ENCODE measurements at regions not wholly inside any gene's neighbourhood (a gene's known extent, or its start where the extent isn't known, plus 50 kb on each side); places are given as distances from the start of the nearest gene placed in this dataset.

GRCh38 chr10:113252650-113253618 is 299.9 kb upstream of the HABP2 start:
- no peak overlapping the region for H3K4me3 Mint-ChIP-seq (ENCODE audit: unreplicated experiment)
- H3K9me3 Mint-ChIP-seq (ENCODE audit: unreplicated experiment) = no peaks in the 10 kb centered on the region
- H3K27me3 Mint-ChIP-seq (ENCODE audit: unreplicated experiment) = no peaks in the 10 kb centered on the region
- no peaks in the 10 kb centered on the region for H3K36me3 Mint-ChIP-seq (ENCODE audit: low read depth, unreplicated experiment)
- DNase-seq (ENCODE audit: low spot score) = no peak
- no peak for TF ChIP-seq CTCF (IDR thresholded peaks at IDR 0.05; ENCODE audit: unreplicated experiment)
- peaks cover 1% of the 10 kb centered on the region for H3K4me1 Mint-ChIP-seq (ENCODE audit: unreplicated experiment)
- no peak overlapping the region for H3K27ac Mint-ChIP-seq (ENCODE audit: unreplicated experiment)

- H3K36me3 Mint-ChIP-seq (ENCODE audit: low read depth, unreplicated experiment) = no peaks in the 10 kb centered on the region
- H3K9me3 Mint-ChIP-seq (ENCODE audit: unreplicated experiment) = no peaks in the 10 kb centered on the region
- H3K4me1 Mint-ChIP-seq (ENCODE audit: unreplicated experiment) = peaks cover 27% of the 10 kb centered on the region
- H3K4me3 Mint-ChIP-seq (ENCODE audit: unreplicated experiment) = no peak overlapping the region
- no peak for TF ChIP-seq CTCF (IDR thresholded peaks at IDR 0.05; ENCODE audit: unreplicated experiment)
- H3K27ac Mint-ChIP-seq (ENCODE audit: unreplicated experiment) = no peak overlapping the region
- DNase-seq (ENCODE audit: low spot score) = no peak
- H3K27me3 Mint-ChIP-seq (ENCODE audit: unreplicated experiment) = no peaks in the 10 kb centered on the region
These were observed 293.2 kb upstream of the HABP2 start for GRCh38 chr10:113259576-113260226.

GRCh38 chr10:113261161-113261560 is 291.7 kb upstream of the HABP2 start:
- Mint-ChIP-seq H3K4me3 (ENCODE audit: unreplicated experiment) (no peak overlapping the region), H3K4me1 (ENCODE audit: unreplicated experiment) (peaks cover 27% of the 10 kb centered on the region), H3K27me3 (ENCODE audit: unreplicated experiment) (no peaks in the 10 kb centered on the region), H3K27ac (ENCODE audit: unreplicated experiment) (no peak overlapping the region), H3K9me3 (ENCODE audit: unreplicated experiment) (no peaks in the 10 kb centered on the region), H3K36me3 (ENCODE audit: low read depth, unreplicated experiment) (no peaks in the 10 kb centered on the region)
- DNase-seq (ENCODE audit: low spot score) = no peak
- no peak for TF ChIP-seq CTCF (IDR thresholded peaks at IDR 0.05; ENCODE audit: unreplicated experiment)

- H3K27ac Mint-ChIP-seq (ENCODE audit: unreplicated experiment) = no peak overlapping the region
- H3K4me3 Mint-ChIP-seq (ENCODE audit: unreplicated experiment) = no peak overlapping the region
- H3K4me1 Mint-ChIP-seq (ENCODE audit: unreplicated experiment) = peaks cover 27% of the 10 kb centered on the region
- TF ChIP-seq CTCF (IDR thresholded peaks at IDR 0.05; ENCODE audit: unreplicated experiment) = no peak
- H3K36me3 Mint-ChIP-seq (ENCODE audit: low read depth, unreplicated experiment) = no peaks in the 10 kb centered on the region
- no peak for DNase-seq (ENCODE audit: low spot score)
- no peaks in the 10 kb centered on the region for H3K9me3 Mint-ChIP-seq (ENCODE audit: unreplicated experiment)
- H3K27me3 Mint-ChIP-seq (ENCODE audit: unreplicated experiment) = no peaks in the 10 kb centered on the region
These were observed 291.2 kb upstream of the HABP2 start for GRCh38 chr10:113261611-113262091.

GRCh38 chr10:113263056-113263455 is 289.8 kb upstream of the HABP2 start:
- Mint-ChIP-seq H3K4me3 (ENCODE audit: unreplicated experiment) (no peak overlapping the region), H3K27ac (ENCODE audit: unreplicated experiment) (no peak overlapping the region), H3K9me3 (ENCODE audit: unreplicated experiment) (no peaks in the 10 kb centered on the region), H3K4me1 (ENCODE audit: unreplicated experiment) (peaks cover 25% of the 10 kb centered on the region), H3K27me3 (ENCODE audit: unreplicated experiment) (no peaks in the 10 kb centered on the region), H3K36me3 (ENCODE audit: low read depth, unreplicated experiment) (no peaks in the 10 kb centered on the region)
- TF ChIP-seq CTCF (IDR thresholded peaks at IDR 0.05; ENCODE audit: unreplicated experiment) = no peak
- DNase-seq (ENCODE audit: low spot score) = no peak
